ENCODE measurements at regions not wholly inside any gene's neighbourhood (a gene's known extent, or its start where the extent isn't known, plus 50 kb on each side); places are given as distances from the start of the nearest gene placed in this dataset.

DNA sequence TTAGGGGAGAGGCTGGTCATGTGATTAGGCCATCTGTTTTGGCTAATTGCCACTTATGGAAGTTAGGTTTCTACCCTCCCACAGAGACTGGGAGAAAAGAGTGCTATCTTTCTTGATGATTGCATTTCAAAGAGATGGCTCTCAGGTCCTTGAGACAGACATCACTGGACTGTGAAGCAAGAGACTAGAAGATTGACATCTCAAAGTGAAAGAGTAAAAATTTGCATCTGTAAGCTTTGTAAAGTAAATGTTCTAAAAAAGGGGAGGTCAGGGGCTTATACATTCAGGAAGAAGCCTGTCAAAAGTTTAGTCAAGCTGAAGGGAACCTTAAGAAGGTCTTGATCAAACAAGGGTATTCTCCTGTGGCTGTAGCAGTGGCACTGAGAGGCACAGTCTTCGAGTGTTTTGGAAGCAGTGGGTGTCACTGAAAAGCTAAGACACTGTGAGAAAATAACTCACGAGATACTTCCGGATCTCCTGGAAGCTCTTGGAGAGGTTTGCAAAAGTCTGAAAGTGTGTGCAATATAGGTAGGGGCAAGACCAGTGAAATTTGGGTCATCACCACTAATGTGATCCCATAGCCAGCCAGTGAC, 342.1 kb downstream of the PHF14 start:
- H3K4me1 ChIP-seq (ENCODE audit: control insufficient read depth in 5 of 5, insufficient read depth in 5 of 5, low read length in 5 of 5) = peaks cover 0 to 22% (median 4%) of the 10 kb centered on the region in 5 donors
- no peaks in the 10 kb centered on the region for H3K36me3 ChIP-seq (ENCODE audit: control insufficient read depth in 5 of 5, insufficient read depth in 5 of 5, low read length in 5 of 5)
- no peak overlapping the region for H3K9ac ChIP-seq (ENCODE audit: low read length in 5 of 5)
- H3K27me3 ChIP-seq (ENCODE audit: control insufficient read depth in 5 of 5, insufficient read depth in 4 of 5, low read length in 5 of 5) = no peaks in the 10 kb centered on the region
- H3K4me3 ChIP-seq (ENCODE audit: low read depth in 1 of 5, low read length in 5 of 5) = no peak overlapping the region
- no peaks in the 10 kb centered on the region for H3K9me3 ChIP-seq (ENCODE audit: control insufficient read depth in 5 of 5, low read length in 5 of 5)
- H3K27ac ChIP-seq (ENCODE audit: low read depth, low read length) = no peak overlapping the region

DNA sequence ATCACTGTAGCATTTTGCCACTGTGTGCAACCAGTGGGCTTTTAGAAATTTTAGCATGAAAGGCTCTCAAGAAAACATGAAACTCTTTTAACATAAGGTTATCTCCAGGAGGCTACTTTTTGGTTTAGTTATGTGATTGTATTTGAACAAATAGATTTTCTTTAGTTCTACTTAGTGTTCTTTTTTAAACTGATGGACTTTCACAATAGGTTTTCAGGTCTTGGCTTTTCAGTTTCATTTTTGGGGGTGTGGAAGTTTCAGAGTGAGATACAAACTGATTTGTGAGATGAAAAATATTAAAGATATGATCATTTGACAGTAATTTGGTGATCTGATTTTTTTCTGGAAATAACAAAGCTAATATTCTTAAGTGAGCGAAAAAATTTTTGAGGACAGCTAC, 344.1 kb downstream of the PHF14 start:
- Histone ChIP-seq H3K27me3 (ENCODE audit: control insufficient read depth in 5 of 5, insufficient read depth in 4 of 5, low read length in 5 of 5) (no peaks in the 10 kb centered on the region), H3K4me3 (ENCODE audit: low read depth in 1 of 5, low read length in 5 of 5) (no peak overlapping the region), H3K9me3 (ENCODE audit: control insufficient read depth in 5 of 5, low read length in 5 of 5) (no peaks in the 10 kb centered on the region), H3K4me1 (ENCODE audit: control insufficient read depth in 5 of 5, insufficient read depth in 5 of 5, low read length in 5 of 5) (peaks cover 0 to 22% (median 4%) of the 10 kb centered on the region in 5 donors), H3K27ac (ENCODE audit: low read depth, low read length) (no peak overlapping the region), H3K9ac (ENCODE audit: low read length in 5 of 5) (no peak overlapping the region), H3K36me3 (ENCODE audit: control insufficient read depth in 5 of 5, insufficient read depth in 5 of 5, low read length in 5 of 5) (peaks cover 2 to 4% (median 3%) of the 10 kb centered on the region in 5 donors)

DNA sequence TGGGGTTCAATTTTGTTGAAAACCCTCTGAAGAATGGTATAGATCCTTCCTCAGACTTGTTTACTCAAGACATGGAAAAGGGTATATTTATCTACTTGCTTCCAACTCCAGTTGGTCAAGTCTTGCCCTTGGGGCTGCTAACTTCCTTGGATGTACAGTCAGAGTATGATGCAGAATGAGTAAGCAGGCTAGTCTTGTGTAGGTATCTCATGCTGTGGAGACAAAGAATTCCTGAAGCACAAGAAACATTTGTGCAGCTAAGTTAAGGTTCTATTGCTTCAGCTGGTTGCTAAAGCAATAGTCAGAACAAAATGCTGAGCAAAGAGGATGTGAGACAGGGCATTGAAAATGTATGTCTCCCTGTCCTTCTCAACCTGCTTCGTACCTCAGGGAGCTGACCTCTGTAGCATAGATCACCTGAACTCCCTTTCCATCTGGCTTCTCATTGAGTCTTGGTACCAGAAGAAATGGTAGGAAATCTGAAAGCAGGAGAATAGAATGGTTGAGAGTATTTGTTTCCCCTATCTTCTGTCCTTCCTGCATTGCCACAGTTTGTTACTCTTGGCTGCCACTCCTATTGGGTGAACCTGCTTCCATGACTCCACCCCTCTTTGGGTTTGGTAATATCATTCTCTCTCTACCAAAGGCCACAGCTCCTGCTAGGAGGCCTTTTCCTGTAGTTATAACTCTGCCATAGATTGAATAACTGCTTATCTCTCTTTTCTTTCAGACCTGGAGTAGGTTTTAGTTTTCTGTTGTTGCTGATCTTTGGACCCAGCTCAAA, 346.0 kb downstream of the PHF14 start:
- no peak overlapping the region for H3K9ac ChIP-seq (ENCODE audit: low read length in 5 of 5)
- H3K4me3 ChIP-seq (ENCODE audit: low read depth in 1 of 5, low read length in 5 of 5) = no peak overlapping the region
- H3K4me1 ChIP-seq (ENCODE audit: control insufficient read depth in 5 of 5, insufficient read depth in 5 of 5, low read length in 5 of 5) = peaks cover 0 to 12% (median 0%) of the 10 kb centered on the region in 5 donors
- H3K27me3 ChIP-seq (ENCODE audit: control insufficient read depth in 5 of 5, insufficient read depth in 4 of 5, low read length in 5 of 5) = no peaks in the 10 kb centered on the region
- H3K27ac ChIP-seq (ENCODE audit: low read depth, low read length) = no peak overlapping the region
- H3K36me3 ChIP-seq (ENCODE audit: control insufficient read depth in 5 of 5, insufficient read depth in 5 of 5, low read length in 5 of 5) = peaks cover 2 to 11% (median 4%) of the 10 kb centered on the region in 5 donors
- H3K9me3 ChIP-seq (ENCODE audit: control insufficient read depth in 5 of 5, low read length in 5 of 5) = no peaks in the 10 kb centered on the region

Data from subcutaneous abdominal adipose tissue (tissue), 5 donors.